Thyroid gland (tissue), 4 donors: ENCODE measurements at regions not wholly inside any gene's neighbourhood (a gene's known extent, or its start where the extent isn't known, plus 50 kb on each side); places are given as distances from the start of the nearest gene placed in this dataset.

ENCODE experiments used
- POLR2A ChIP-seq, 2 donors: fragments of 450-650 bp; IDR thresholded peaks; one replicate each; pipeline ENCODE4 v1.6.1; 2017; ENCODE audit warnings: antibody characterized with exemption in 2 of 2, mild to moderate bottlenecking in 2 of 2, moderate library complexity in 1 of 2
- TF ChIP-seq, protein P1 (sequence below), 6 experiments: fragments of 200-600 bp in 3 of 6; fragments of 450-650 bp in 3 of 6; sonication (generic) in 3 of 6; IDR thresholded peaks; one replicate each; pipeline ENCODE4 v1.5.1; 2016 to 2019; ENCODE audit warnings: antibody characterized with exemption in 6 of 6, mild to moderate bottlenecking in 2 of 6, inconsistent platforms in 1 of 6, moderate library complexity in 1 of 6

DNA sequence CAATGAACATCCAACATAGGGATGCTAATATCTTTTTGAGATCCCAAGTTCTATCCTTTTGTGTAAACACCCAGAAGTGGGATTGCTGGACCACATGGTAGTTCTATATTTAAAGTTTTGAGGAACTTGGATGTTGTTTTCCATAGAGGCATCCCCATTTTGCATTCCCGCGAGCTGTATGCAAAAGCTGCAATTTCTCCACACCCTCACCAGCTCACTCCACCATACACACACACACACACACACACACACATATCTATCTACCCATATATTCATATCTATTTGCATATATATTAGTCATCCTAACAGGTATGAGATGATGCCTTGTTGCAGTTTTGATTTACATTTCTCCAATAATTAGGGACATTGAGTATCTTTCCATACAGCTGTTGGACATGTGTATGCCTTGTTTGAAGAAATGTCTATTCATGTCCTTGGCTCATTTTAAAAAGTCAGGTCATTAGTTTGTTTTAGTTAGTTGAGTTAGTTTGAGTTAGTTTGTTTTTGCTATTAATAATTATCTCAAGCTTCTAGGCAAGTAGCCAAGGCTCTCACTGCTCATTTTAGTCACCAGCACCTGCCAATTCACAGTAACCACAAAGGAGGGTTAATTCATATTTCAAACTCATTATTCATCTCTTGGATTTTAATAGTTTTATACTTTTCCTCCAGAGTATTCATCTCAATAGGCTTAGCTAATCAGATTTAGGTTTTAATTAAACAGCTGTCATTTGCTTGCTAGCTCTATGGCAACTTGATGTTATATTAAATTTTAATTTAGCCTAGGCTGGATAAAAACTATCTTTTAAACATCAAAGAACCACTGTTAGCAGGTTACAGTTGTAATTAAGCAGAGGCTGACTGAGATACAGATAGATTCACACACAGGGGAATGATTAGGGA is 1435.9 kb upstream of the TMEM132C start:
- no peak for TF ChIP-seq POLR2A (IDR thresholded peaks at IDR 0.05)
- TF ChIP-seq, protein P1, sequence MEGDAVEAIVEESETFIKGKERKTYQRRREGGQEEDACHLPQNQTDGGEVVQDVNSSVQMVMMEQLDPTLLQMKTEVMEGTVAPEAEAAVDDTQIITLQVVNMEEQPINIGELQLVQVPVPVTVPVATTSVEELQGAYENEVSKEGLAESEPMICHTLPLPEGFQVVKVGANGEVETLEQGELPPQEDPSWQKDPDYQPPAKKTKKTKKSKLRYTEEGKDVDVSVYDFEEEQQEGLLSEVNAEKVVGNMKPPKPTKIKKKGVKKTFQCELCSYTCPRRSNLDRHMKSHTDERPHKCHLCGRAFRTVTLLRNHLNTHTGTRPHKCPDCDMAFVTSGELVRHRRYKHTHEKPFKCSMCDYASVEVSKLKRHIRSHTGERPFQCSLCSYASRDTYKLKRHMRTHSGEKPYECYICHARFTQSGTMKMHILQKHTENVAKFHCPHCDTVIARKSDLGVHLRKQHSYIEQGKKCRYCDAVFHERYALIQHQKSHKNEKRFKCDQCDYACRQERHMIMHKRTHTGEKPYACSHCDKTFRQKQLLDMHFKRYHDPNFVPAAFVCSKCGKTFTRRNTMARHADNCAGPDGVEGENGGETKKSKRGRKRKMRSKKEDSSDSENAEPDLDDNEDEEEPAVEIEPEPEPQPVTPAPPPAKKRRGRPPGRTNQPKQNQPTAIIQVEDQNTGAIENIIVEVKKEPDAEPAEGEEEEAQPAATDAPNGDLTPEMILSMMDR (IDR thresholded peaks at IDR 0.05) = no peak
